Breast epithelium (tissue), 4 donors: ENCODE measurements at regions not wholly inside any gene's neighbourhood (a gene's known extent, or its start where the extent isn't known, plus 50 kb on each side); places are given as distances from the start of the nearest gene placed in this dataset.

Experiments
- DNase-seq, 2 donors: peaks; one replicate each; pipeline ENCODE4 v3.0.0-alpha.2; 2019; ENCODE audit warnings: low spot score in 2 of 2
- H3K27ac ChIP-seq, 2 donors: fragments of 200-600 bp; sonication (generic) in 1 of 2; one replicate each; pipeline ENCODE4 v1.5.1; 2016 to 2019; ENCODE audit warnings: mild to moderate bottlenecking in 1 of 2
- H3K27me3 ChIP-seq, 2 donors: fragments of 200-600 bp; sonication (generic) in 1 of 2; one replicate each; pipeline versions ENCODE4 v1.5.1 to v1.6.0; 2017 to 2019; ENCODE audit warnings: control low read depth in 1 of 2, mild to moderate bottlenecking in 1 of 2
- H3K36me3 ChIP-seq: fragments of 200-600 bp; one replicate; pipeline ENCODE4 v1.5.1; 2019
- H3K4me1 ChIP-seq, 2 donors: fragments of 200-600 bp; sonication (generic); one replicate each; pipeline ENCODE4 v1.5.1; 2016 to 2019; ENCODE audit warnings: control low read depth in 1 of 2
- H3K4me3 ChIP-seq, 3 donors: fragments of 200-600 bp; sonication (generic); 1 replicate in 2 of 3; 2 replicates in 1 of 3; pipeline ENCODE4 v1.5.1; 2016 to 2019; ENCODE audit warnings: mild to moderate bottlenecking in 3 of 3, moderate library complexity in 2 of 3
- H3K9me3 ChIP-seq, 2 donors: fragments of 200-600 bp; sonication (generic) in 1 of 2; one replicate each; pipeline ENCODE4 v1.5.1; 2016 to 2019; ENCODE audit warnings: control low read depth in 1 of 2
- POLR2A ChIP-seq: fragments of 450-650 bp; IDR thresholded peaks from one replicate; pipeline ENCODE4 v1.6.1; 2016; ENCODE audit warnings: antibody characterized with exemption, mild to moderate bottlenecking, moderate library complexity
- POLR2AphosphoS5 ChIP-seq, 3 donors: sonication (generic); formaldehyde crosslinking; IDR thresholded peaks; one replicate each; pipeline ENCODE4 v1.6.1; 2017; ENCODE audit warnings: antibody characterized with exemption in 3 of 3
- intact Hi-C: fragments of 100-400 bp; cut with DNase I; formaldehyde crosslinking; loops from one replicate; pipeline ENCODE4 v1.15.1; 2023; ENCODE audit warnings: low total_unique reads
- TF ChIP-seq, protein P1 (sequence below), 3 donors: fragments of 450-650 bp; IDR thresholded peaks; one replicate each; pipeline ENCODE4 v1.5.1; 2016 to 2017; ENCODE audit warnings: antibody characterized with exemption in 3 of 3, mild to moderate bottlenecking in 3 of 3, moderate library complexity in 3 of 3

DNA sequence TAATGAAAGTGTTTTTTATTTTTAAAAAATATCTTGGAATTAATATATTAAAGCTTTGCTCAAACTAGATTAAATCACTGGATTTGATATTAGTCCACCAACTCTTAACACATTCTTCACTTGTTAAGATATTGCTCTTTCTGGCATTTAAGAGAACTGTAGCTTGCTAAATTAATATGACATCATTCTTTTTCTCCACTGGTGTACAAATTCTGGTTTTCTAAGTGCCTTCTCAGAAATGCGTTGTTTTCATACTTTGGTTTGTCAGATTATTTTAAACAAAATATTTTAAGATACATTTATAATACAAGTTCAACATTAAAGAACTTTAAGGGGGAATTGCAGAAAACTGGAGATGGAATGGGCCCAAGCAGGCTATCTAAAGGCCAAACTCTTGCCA, 87.6 kb upstream of the IFNE start:
- no peaks in the 10 kb centered on the region for H3K36me3 ChIP-seq
- intact Hi-C loops: no loop called here
- no peak overlapping the region for H3K27ac ChIP-seq
- no peak for DNase-seq
- peaks cover 0 to 9% of the 10 kb centered on the region in 2 donors for H3K27me3 ChIP-seq
- TF ChIP-seq POLR2AphosphoS5 (IDR thresholded peaks at IDR 0.05): no peak
- no peak for TF ChIP-seq POLR2A
- no peaks in the 10 kb centered on the region for H3K9me3 ChIP-seq
- no peak overlapping the region for H3K4me3 ChIP-seq
- no peaks in the 10 kb centered on the region for H3K4me1 ChIP-seq

DNA sequence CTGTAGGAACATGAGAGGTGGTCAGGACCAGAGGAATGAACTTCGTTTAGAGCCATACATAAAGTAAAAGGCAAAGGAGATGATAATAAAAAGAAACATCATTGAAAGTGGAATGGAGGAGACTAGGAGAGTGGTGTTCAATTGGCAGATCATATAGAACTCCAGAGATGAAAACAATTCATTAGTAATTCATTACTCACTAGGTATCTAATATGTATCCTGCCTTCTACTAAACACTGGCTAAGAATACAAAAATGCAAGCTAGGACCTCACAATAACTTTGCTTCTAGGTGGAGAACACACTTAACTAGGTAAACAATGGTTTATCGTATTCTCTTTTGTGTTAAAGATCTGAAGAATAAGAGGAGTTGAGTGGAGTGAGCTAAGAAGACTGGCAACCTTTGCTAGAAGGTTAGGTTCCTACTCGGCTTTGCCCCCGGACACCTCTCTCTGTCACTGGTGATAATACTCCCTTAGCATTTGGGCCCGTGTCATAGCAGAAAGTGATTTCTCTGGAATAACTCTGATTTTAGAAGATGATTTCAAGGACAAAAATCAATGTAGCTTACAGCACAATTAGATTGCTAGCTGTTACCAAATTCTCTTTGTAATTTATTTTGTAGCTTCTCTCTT, 88.6 kb upstream of the IFNE start:
- intact Hi-C loops: no loop called here
- peaks cover 0 to 9% of the 10 kb centered on the region in 2 donors for H3K27me3 ChIP-seq
- no peak overlapping the region for H3K4me3 ChIP-seq
- no peak for TF ChIP-seq POLR2AphosphoS5 (IDR thresholded peaks at IDR 0.05)
- TF ChIP-seq, protein P1, sequence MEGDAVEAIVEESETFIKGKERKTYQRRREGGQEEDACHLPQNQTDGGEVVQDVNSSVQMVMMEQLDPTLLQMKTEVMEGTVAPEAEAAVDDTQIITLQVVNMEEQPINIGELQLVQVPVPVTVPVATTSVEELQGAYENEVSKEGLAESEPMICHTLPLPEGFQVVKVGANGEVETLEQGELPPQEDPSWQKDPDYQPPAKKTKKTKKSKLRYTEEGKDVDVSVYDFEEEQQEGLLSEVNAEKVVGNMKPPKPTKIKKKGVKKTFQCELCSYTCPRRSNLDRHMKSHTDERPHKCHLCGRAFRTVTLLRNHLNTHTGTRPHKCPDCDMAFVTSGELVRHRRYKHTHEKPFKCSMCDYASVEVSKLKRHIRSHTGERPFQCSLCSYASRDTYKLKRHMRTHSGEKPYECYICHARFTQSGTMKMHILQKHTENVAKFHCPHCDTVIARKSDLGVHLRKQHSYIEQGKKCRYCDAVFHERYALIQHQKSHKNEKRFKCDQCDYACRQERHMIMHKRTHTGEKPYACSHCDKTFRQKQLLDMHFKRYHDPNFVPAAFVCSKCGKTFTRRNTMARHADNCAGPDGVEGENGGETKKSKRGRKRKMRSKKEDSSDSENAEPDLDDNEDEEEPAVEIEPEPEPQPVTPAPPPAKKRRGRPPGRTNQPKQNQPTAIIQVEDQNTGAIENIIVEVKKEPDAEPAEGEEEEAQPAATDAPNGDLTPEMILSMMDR (IDR thresholded peaks at IDR 0.05): no peak
- no peak for TF ChIP-seq POLR2A
- no peaks in the 10 kb centered on the region for H3K36me3 ChIP-seq
- H3K4me1 ChIP-seq: no peaks in the 10 kb centered on the region
- H3K9me3 ChIP-seq: no peaks in the 10 kb centered on the region
- no peak for DNase-seq
- no peak overlapping the region for H3K27ac ChIP-seq

DNA sequence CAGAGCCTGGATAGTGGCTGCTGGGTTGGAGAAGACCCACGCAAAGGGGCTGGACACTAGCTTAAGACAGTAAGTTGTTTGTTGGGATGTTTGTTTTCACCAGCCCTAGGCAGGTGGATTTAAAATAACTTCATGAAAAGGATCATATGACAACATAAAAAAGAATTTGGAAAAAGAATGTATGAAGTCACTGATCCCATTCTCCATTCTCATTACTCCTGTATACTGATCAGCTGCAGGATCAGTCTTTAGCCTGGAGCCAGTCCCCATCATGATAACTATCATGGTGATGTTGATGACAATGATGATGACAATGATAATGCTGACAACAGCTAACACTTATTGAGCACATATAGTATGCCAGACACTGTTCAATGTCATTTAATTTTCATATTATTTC, 92.1 kb upstream of the IFNE start:
- no peaks in the 10 kb centered on the region for H3K27me3 ChIP-seq
- intact Hi-C loops: no loop called here
- DNase-seq: no peak

DNA sequence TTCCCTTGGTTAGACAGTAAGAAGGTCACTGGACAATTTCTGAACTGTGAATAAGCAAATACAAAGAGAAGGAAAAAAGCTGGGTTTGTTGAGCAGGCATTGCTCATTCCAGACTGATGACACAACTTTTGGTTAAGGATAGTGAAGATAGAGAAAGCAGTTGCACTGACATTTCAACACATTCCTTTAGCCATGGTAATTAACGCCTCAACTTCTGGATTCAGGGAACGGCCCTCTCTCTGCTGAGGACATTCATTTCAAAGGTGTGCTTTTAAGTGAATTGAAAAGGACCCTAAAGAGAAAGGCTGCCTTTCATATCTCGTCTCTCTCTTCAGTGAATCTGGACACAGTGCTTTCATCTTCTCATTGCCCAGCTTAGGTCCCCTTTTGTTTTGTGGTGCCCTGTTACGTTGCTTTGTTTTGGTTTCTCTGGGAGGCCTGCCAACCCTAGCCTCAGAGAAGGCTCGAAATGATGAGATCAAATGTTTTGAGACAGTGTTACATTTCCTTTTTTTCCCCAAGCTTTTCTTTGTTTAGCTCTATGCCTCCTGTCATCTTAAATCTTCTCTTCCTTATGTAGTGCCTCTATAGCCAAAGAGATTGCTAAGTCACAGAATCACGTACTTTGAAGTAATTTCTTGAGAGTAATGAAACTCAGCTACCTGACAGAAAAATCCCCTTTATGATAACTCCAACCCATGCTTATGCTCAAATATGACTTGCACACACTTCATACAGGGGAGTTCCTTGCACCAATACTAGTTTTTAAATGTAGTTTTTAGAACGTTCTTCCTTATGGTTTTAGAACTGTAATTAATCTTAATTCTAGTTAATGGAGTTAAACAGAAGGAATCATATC, 94.4 kb upstream of the IFNE start:
- H3K27ac ChIP-seq: peak overlapping the region; percentile 43 to 50
- no peaks in the 10 kb centered on the region for H3K4me1 ChIP-seq
- H3K36me3 ChIP-seq: no peaks in the 10 kb centered on the region
- peak overlapping the region in 2 of 3 donors; percentile 4 to 37 for H3K4me3 ChIP-seq
- no peaks in the 10 kb centered on the region for H3K9me3 ChIP-seq
- TF ChIP-seq POLR2A (no peak), POLR2AphosphoS5 (IDR thresholded peaks at IDR 0.05) (no peak)
- TF ChIP-seq, protein P1 (IDR thresholded peaks at IDR 0.05): no peak
- DNase-seq: no peak
- H3K27me3 ChIP-seq: no peaks in the 10 kb centered on the region
- intact Hi-C loops: no loop called here

More for the DNA sequence above, 92.1 kb upstream of the IFNE start:
- no peak overlapping the region for H3K4me3 ChIP-seq
- TF ChIP-seq POLR2A: no peak
- TF ChIP-seq, protein P1 (IDR thresholded peaks at IDR 0.05): no peak
- TF ChIP-seq POLR2AphosphoS5 (IDR thresholded peaks at IDR 0.05): no peak
- no peaks in the 10 kb centered on the region for H3K9me3 ChIP-seq
- no peaks in the 10 kb centered on the region for H3K4me1 ChIP-seq
- H3K27ac ChIP-seq: no peak overlapping the region
- no peaks in the 10 kb centered on the region for H3K36me3 ChIP-seq

DNA sequence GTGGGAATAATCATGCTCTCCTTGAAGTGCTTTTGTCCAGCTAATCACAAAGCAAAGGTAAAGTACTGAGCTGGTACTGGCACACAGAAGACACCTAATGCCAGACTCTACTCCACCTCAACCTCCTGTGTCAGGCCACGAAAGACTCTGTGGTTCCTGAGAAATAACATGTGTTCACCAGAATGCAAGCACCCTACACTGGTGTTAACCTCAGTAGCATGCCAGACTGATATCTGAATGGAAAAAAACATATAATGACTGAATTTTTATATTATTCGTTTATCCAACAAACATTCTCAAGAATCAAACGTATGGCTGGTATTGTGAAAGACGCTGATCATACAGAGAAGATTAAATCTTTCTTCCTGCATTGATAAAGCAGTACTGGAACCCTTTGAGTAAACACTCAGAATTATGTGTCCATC, 97.1 kb upstream of the IFNE start:
- Histone ChIP-seq H3K4me3 (no peak overlapping the region), H3K9me3 (no peaks in the 10 kb centered on the region), H3K27ac (no peak overlapping the region), H3K27me3 (no peaks in the 10 kb centered on the region), H3K36me3 (no peaks in the 10 kb centered on the region), H3K4me1 (no peaks in the 10 kb centered on the region)
- intact Hi-C loops: no loop called here
- TF ChIP-seq POLR2AphosphoS5 (IDR thresholded peaks at IDR 0.05) (no peak), POLR2A (no peak)
- TF ChIP-seq, protein P1 (IDR thresholded peaks at IDR 0.05): no peak
- no peak for DNase-seq
